ENCODE measurements at regions not wholly inside any gene's neighbourhood (a gene's known extent, or its start where the extent isn't known, plus 50 kb on each side); places are given as distances from the start of the nearest gene placed in this dataset.

DNA sequence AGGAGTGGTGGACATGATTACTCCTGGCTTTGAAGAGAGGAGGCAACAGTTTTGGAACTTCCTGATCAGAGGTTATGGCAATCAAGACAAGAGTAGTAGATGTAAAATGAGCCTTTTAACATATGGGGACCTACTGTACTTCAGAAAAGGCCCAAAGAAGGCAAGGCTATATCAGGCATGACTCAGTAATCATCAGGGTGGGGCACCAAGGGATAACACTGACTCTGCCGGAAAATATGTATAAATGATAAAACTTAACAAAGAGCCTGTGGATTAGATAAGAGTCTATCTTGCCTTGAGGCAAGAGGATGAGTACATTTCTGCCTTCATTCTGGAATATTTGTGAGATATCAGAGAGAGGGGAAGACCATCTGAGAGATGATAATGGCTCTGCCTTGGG, 1389.9 kb upstream of the MAP3K7 start:
- TF ChIP-seq POLR2A (IDR thresholded peaks at IDR 0.05): no peak
- TF ChIP-seq, protein P1, sequence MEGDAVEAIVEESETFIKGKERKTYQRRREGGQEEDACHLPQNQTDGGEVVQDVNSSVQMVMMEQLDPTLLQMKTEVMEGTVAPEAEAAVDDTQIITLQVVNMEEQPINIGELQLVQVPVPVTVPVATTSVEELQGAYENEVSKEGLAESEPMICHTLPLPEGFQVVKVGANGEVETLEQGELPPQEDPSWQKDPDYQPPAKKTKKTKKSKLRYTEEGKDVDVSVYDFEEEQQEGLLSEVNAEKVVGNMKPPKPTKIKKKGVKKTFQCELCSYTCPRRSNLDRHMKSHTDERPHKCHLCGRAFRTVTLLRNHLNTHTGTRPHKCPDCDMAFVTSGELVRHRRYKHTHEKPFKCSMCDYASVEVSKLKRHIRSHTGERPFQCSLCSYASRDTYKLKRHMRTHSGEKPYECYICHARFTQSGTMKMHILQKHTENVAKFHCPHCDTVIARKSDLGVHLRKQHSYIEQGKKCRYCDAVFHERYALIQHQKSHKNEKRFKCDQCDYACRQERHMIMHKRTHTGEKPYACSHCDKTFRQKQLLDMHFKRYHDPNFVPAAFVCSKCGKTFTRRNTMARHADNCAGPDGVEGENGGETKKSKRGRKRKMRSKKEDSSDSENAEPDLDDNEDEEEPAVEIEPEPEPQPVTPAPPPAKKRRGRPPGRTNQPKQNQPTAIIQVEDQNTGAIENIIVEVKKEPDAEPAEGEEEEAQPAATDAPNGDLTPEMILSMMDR (IDR thresholded peaks at IDR 0.05): no peak
